OCI-LY1 (cell line): ENCODE measurements at regions not wholly inside any gene's neighbourhood (a gene's known extent, or its start where the extent isn't known, plus 50 kb on each side); places are given as distances from the start of the nearest gene placed in this dataset.

Experiments used
- H2AFZ ChIP-seq: fragments of 200-600 bp; sonication (generic), shearing (Covaris generic); 2 replicates; pipeline ENCODE4 v1.6.0; 2014; ENCODE audit warnings: antibody characterized with exemption, mild to moderate bottlenecking, low read length
- H3F3A ChIP-seq: fragments of 200-600 bp; sonication (generic), shearing (Covaris generic); 2 replicates; pipeline ENCODE4 v1.6.0; 2014; ENCODE audit warnings: mild to moderate bottlenecking, antibody characterized with exemption, low read length, moderate library complexity; ENCODE audit not compliant: insufficient read depth
- H3K27ac ChIP-seq: fragments of 200-600 bp; sonication (generic); 2 replicates; pipeline ENCODE4 v1.5.1; 2014; ENCODE audit warnings: low read length, mixed run types, mild to moderate bottlenecking, low read depth; ENCODE audit not compliant: poor library complexity, severe bottlenecking
- H3K27me3 ChIP-seq: fragments of 200-600 bp; sonication (generic); 2 replicates; pipeline ENCODE4 v1.6.0; 2014; ENCODE audit warnings: antibody characterized with exemption, mild to moderate bottlenecking, low read length, moderate library complexity; ENCODE audit not compliant: insufficient read depth
- H3K36me3 ChIP-seq: fragments of 200-600 bp; sonication (generic); 2 replicates; pipeline ENCODE4 v1.6.1; 2014; ENCODE audit warnings: mild to moderate bottlenecking, antibody characterized with exemption, low read length, moderate library complexity, mixed read lengths; ENCODE audit not compliant: insufficient read depth
- H3K4me1 ChIP-seq: fragments of 200-600 bp; sonication (generic); 2 replicates; pipeline ENCODE4 v1.5.1; 2014; ENCODE audit warnings: mild to moderate bottlenecking, low read length, moderate library complexity; ENCODE audit not compliant: insufficient read depth, severe bottlenecking
- H3K4me2 ChIP-seq: fragments of 200-600 bp; sonication (generic), shearing (Covaris generic); 2 replicates; pipeline ENCODE4 v1.6.1; 2014; ENCODE audit warnings: low read length
- H3K4me3 ChIP-seq: fragments of 200-600 bp; sonication (generic); 2 replicates; pipeline ENCODE4 v1.5.1; 2014; ENCODE audit warnings: low read length, low read depth, mild to moderate bottlenecking, mixed read lengths; ENCODE audit not compliant: poor library complexity, severe bottlenecking
- H3K79me2 ChIP-seq: fragments of 200-600 bp; shearing (Covaris generic); 2 replicates; pipeline ENCODE4 v1.6.1; 2016; ENCODE audit warnings: mixed run types, low read length, mixed read lengths; ENCODE audit not compliant: insufficient read depth
- H3K9ac ChIP-seq: fragments of 200-600 bp; sonication (generic), shearing (Covaris generic); 2 replicates; pipeline ENCODE4 v1.6.1; 2014; ENCODE audit warnings: mild to moderate bottlenecking, low read length, mixed read lengths
- H3K9me2 ChIP-seq: fragments of 200-600 bp; sonication (generic), shearing (Covaris generic); 2 replicates; pipeline ENCODE4 v1.6.1; 2014; ENCODE audit warnings: low read depth, mild to moderate bottlenecking, low read length, mixed read lengths
- H3K9me3 ChIP-seq: fragments of 200-600 bp; shearing (Covaris generic); 2 replicates; pipeline ENCODE4 v1.6.1; 2014; ENCODE audit warnings: low read length, mixed read lengths
- H4K20me1 ChIP-seq: fragments of 200-600 bp; sonication (generic), shearing (Covaris generic); 2 replicates; pipeline ENCODE4 v1.6.0; 2016; ENCODE audit warnings: mild to moderate bottlenecking, low read length; ENCODE audit not compliant: insufficient read depth
- EZH2 ChIP-seq: fragments of 200-600 bp; sonication (generic), shearing (Covaris generic); IDR thresholded peaks from 2 replicates; pipeline ENCODE4 v1.8.0; 2017; ENCODE audit warnings: borderline replicate concordance, mixed run types, mild to moderate bottlenecking, antibody characterized with exemption, low read length, moderate library complexity, mixed read lengths
- TF ChIP-seq, protein P1 (sequence below): fragments of 200-600 bp; sonication (generic), shearing (Covaris generic); IDR thresholded peaks from 2 replicates; pipeline ENCODE4 v1.5.1; 2017; ENCODE audit warnings: mild to moderate bottlenecking, antibody characterized with exemption, low read length, moderate library complexity, mixed read lengths

DNA sequence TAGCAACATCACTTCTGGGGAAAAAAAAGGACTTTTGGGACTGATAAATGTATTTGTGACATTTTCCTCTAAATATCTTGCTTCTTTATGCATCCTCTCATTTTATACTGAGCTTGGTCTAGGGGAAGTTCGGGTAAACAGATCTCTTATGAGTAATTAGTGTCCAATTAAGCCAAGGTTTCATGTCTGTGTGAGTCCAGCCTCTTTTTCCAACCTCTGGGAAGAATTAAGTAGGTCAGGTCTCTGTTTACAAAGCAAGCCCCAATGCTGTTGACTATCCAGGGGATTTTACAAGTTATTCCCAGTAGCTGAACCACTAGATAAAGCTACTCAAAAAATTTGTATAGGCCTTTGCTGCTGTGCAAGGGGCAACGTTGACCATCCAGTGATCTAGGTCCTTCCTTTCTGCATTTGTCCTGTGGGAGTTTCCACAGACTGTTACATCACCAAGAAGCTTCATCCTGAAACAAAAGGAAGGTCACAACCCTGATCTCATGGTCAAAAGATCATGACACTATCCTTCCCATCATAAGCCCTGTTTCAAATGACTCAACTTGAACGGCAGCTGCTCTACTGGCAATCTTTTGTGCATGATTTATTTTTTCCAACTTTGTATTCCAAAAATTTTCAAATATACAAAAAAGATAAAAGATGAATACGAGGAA lies 74.3 kb downstream of the ETS2 start:
- H3K27ac ChIP-seq = no peak overlapping the region
- no peaks in the 10 kb centered on the region for H3K27me3 ChIP-seq
- no peak overlapping the region for H2AFZ ChIP-seq
- no peak overlapping the region for H3K4me2 ChIP-seq
- no peak overlapping the region for H3K4me3 ChIP-seq
- H3K9me3 ChIP-seq = peaks cover 23% of the 10 kb centered on the region
- no peaks in the 10 kb centered on the region for H3K79me2 ChIP-seq
- no peaks in the 10 kb centered on the region for H3K9me2 ChIP-seq
- no peaks in the 10 kb centered on the region for H3F3A ChIP-seq
- no peak overlapping the region for H3K9ac ChIP-seq
- TF ChIP-seq, protein P1, sequence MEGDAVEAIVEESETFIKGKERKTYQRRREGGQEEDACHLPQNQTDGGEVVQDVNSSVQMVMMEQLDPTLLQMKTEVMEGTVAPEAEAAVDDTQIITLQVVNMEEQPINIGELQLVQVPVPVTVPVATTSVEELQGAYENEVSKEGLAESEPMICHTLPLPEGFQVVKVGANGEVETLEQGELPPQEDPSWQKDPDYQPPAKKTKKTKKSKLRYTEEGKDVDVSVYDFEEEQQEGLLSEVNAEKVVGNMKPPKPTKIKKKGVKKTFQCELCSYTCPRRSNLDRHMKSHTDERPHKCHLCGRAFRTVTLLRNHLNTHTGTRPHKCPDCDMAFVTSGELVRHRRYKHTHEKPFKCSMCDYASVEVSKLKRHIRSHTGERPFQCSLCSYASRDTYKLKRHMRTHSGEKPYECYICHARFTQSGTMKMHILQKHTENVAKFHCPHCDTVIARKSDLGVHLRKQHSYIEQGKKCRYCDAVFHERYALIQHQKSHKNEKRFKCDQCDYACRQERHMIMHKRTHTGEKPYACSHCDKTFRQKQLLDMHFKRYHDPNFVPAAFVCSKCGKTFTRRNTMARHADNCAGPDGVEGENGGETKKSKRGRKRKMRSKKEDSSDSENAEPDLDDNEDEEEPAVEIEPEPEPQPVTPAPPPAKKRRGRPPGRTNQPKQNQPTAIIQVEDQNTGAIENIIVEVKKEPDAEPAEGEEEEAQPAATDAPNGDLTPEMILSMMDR = no peak
- TF ChIP-seq EZH2 = no peak
- H3K36me3 ChIP-seq = no peaks in the 10 kb centered on the region
- H3K4me1 ChIP-seq = no peaks in the 10 kb centered on the region
- H4K20me1 ChIP-seq = no peaks in the 10 kb centered on the region

DNA sequence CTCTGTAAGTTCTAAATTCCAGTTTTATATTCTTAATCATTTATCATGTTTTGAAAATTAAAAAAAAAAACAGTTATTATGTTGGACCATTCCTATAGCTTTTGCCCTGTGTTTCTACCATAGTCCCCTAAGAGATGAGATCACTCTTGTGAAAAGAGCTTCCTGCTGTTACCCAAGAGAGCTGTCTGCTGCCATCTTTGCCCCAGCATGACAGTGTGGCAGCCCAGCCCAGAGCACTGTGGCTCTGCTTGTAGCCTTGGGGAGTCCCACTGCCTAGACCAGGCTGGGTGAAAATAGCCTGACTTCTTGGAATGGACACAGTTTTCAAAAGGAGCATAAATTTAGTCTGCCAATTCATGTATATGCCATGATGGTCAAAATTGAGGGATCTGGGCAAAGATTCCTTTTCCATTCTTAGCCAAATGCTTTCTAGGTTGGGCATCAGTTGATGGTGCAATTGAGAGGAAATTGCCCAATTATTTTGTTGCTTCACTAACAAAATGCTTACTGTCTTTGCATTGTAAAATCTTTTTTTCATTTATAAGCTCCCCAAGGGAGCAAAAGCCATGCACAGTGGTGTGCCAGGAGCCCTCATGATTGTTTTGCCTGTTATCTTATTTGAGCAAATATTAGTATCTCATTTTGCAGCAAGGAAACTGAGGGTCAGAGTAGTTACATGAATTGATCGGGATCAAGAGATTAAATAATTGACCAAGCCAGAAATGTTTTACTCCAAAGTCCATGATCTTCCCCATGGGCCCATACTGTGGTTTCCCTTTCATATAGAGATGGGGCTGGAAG lies 72.8 kb downstream of the ETS2 start:
- H3K79me2 ChIP-seq = no peaks in the 10 kb centered on the region
- H3K9me2 ChIP-seq = no peaks in the 10 kb centered on the region
- H4K20me1 ChIP-seq = no peaks in the 10 kb centered on the region
- TF ChIP-seq, protein P1 = no peak
- no peak for TF ChIP-seq EZH2
- no peak overlapping the region for H2AFZ ChIP-seq
- no peak overlapping the region for H3K27ac ChIP-seq
- no peaks in the 10 kb centered on the region for H3K27me3 ChIP-seq
- no peak overlapping the region for H3K4me2 ChIP-seq
- H3K9ac ChIP-seq = no peak overlapping the region
- peaks cover 23% of the 10 kb centered on the region for H3K9me3 ChIP-seq
- no peak overlapping the region for H3K4me3 ChIP-seq
- no peaks in the 10 kb centered on the region for H3K4me1 ChIP-seq
- no peaks in the 10 kb centered on the region for H3F3A ChIP-seq
- H3K36me3 ChIP-seq = no peaks in the 10 kb centered on the region

DNA sequence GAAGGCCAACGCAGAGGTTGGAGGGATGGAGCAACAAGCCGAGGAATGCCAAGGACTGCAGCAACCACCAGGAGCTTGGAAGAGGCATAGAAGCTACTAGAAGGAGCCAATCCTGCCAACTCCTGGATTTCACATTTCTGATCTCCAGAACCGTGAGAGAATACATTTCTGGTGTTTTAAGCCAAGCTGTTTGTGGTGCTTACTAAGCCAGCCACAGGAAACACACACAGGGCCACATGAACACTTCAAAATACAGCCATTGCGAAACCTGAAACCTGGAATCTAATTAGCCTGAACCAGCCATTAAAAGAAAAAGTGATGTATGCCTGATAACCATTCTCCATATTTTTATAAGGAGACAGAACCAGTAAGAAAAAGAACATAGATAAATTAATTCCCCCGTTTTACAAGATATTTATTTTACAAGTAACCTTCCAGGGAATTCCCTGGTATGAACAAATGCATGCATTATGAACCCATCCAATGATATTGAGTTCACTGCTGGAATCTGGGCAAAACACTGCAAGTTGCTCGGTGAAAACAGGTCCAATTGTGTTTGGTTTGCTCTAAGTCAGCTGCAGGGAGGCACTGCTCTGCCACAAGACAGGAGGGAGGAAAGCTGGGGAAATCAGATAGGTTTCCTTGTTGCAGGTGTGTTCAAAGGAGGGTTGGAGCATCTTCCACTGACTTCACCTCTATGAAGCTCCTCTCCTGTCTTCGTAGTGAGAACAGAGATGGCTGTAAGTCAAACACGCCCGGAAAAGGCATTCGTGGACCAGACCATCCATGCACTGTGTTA lies 70.2 kb downstream of the ETS2 start:
- Histone ChIP-seq H3F3A (no peaks in the 10 kb centered on the region), H3K9me2 (no peaks in the 10 kb centered on the region), H3K4me3 (no peak overlapping the region), H3K4me2 (no peak overlapping the region), H4K20me1 (no peaks in the 10 kb centered on the region), H3K27ac (no peak overlapping the region), H3K36me3 (no peaks in the 10 kb centered on the region), H3K9ac (no peak overlapping the region), H3K4me1 (peaks cover 9% of the 10 kb centered on the region), H3K79me2 (no peaks in the 10 kb centered on the region), H3K27me3 (no peaks in the 10 kb centered on the region), H3K9me3 (peaks cover 16% of the 10 kb centered on the region), H2AFZ (no peak overlapping the region)
- TF ChIP-seq EZH2 = no peak
- TF ChIP-seq, protein P1 = no peak
